Mesendoderm (in vitro differentiated cells): ENCODE measurements at regions not wholly inside any gene's neighbourhood (a gene's known extent, or its start where the extent isn't known, plus 50 kb on each side); places are given as distances from the start of the nearest gene placed in this dataset.

Experiments
- DNase-seq: peaks from one replicate; pipeline ENCODE4 v3.0.0; 2013
- H2AK5ac ChIP-seq: 2 replicates; pipeline ENCODE4 v1.6.1; 2013; ENCODE audit warnings: low read length, inconsistent platforms
- H2BK120ac ChIP-seq: 2 replicates; pipeline ENCODE4 v1.6.1; 2013; ENCODE audit warnings: low read depth, mild to moderate bottlenecking, low read length, moderate library complexity, mixed read lengths
- H2BK15ac ChIP-seq: replicated peaks from 2 replicates; pipeline ENCODE4 v1.6.1; 2013; ENCODE audit warnings: low read depth, mild to moderate bottlenecking, moderate library complexity
- H2BK5ac ChIP-seq: 2 replicates; pipeline ENCODE4 v1.6.1; 2013; ENCODE audit warnings: low read length, inconsistent platforms
- H3K18ac ChIP-seq: 2 replicates; pipeline ENCODE4 v1.6.1; 2013; ENCODE audit warnings: mild to moderate bottlenecking, low read length, mixed read lengths
- H3K23ac ChIP-seq: one replicate; pipeline ENCODE4 v1.6.1; 2013; ENCODE audit warnings: low read length
- H3K27ac ChIP-seq: 2 replicates; pipeline ENCODE4 v1.5.1; 2013; ENCODE audit warnings: low read depth, mild to moderate bottlenecking, inconsistent platforms, low read length, moderate library complexity
- H3K27me3 ChIP-seq: 2 replicates; pipeline ENCODE4 v1.6.1; 2013; ENCODE audit warnings: low read length, control low read depth, mild to moderate bottlenecking, inconsistent platforms; ENCODE audit not compliant: insufficient read depth, poor library complexity
- H3K36me3 ChIP-seq: 2 replicates; pipeline ENCODE4 v1.6.1; 2013; ENCODE audit warnings: low read length, inconsistent platforms; ENCODE audit not compliant: control insufficient read depth, insufficient read depth
- H3K4ac ChIP-seq: one replicate; pipeline ENCODE4 v1.6.1; 2013; ENCODE audit warnings: low read depth, mild to moderate bottlenecking, low read length, moderate library complexity
- H3K4me1 ChIP-seq: 2 replicates; pipeline ENCODE4 v1.6.1; 2013; ENCODE audit warnings: low read depth, low read length, inconsistent platforms; ENCODE audit not compliant: control insufficient read depth
- H3K4me2 ChIP-seq: 2 replicates; pipeline ENCODE4 v1.6.1; 2013; ENCODE audit warnings: low read length
- H3K4me3 ChIP-seq: 2 replicates; pipeline ENCODE4 v1.5.1; 2013; ENCODE audit warnings: mild to moderate bottlenecking, low read length
- H3K56ac ChIP-seq: one replicate; pipeline ENCODE4 v1.6.1; 2013; ENCODE audit warnings: low read length
- H3K79me1 ChIP-seq: 2 replicates; pipeline ENCODE4 v1.6.1; 2013; ENCODE audit warnings: low read length, inconsistent platforms
- H3K79me2 ChIP-seq: 2 replicates; pipeline ENCODE4 v1.6.1; 2013; ENCODE audit warnings: mild to moderate bottlenecking, low read length; ENCODE audit not compliant: control insufficient read depth, insufficient read depth
- H3K9ac ChIP-seq: 2 replicates; pipeline ENCODE4 v1.6.1; 2013; ENCODE audit warnings: low read length, inconsistent platforms
- H4K5ac ChIP-seq: one replicate; pipeline ENCODE4 v1.6.1; 2013; ENCODE audit warnings: low read length
- H4K8ac ChIP-seq: one replicate; pipeline ENCODE4 v1.6.1; 2013; ENCODE audit warnings: low read depth, mild to moderate bottlenecking, control low read depth, low read length, moderate library complexity
- WGBS: extraction: QIAGEN DNeasy Blood & Tissue Kit; methylation state at CpG from one replicate; pipeline ENCODE4 v1.1.7; 2013; ENCODE audit warnings: low lambda C conversion rate, missing lambda C conversion rate; ENCODE audit not compliant: insufficient coverage; ENCODE audit errors: extremely low coverage; 5-methylcytosine and 5-hydroxymethylcytosine counted together

- H3K79me2 ChIP-seq, result no peaks in the 10 kb centered on the region
Observed at GRCh38 chr13:83950293-83950692, 68.0 kb upstream of the SLITRK1 start.

GRCh38 chr13:83943530-83944279, 61.4 kb upstream of the SLITRK1 start:
- Histone ChIP-seq H2BK15ac (no peak overlapping the region), H4K8ac (no peak overlapping the region), H3K36me3 (no peaks in the 10 kb centered on the region), H3K79me2 (no peaks in the 10 kb centered on the region), H2AK5ac (no peak overlapping the region), H3K4me3 (no peak overlapping the region), H3K27ac (no peak overlapping the region), H3K9ac (no peak overlapping the region), H3K4me2 (no peak overlapping the region), H3K4ac (no peak overlapping the region), H2BK120ac (no peak overlapping the region), H3K79me1 (no peaks in the 10 kb centered on the region), H3K23ac (no peak overlapping the region), H3K27me3 (no peaks in the 10 kb centered on the region), H3K4me1 (no peaks in the 10 kb centered on the region), H2BK5ac (no peak overlapping the region), H3K18ac (no peak overlapping the region), H4K5ac (no peak overlapping the region), H3K56ac (no peak overlapping the region)
- no CpG with 5 or more reads among the region's 6 CpGs for WGBS
- DNase-seq, result peak; percentile 22

More at GRCh38 chr13:83950293-83950692, 68.0 kb upstream of the SLITRK1 start:
- no peak for DNase-seq
- no peaks in the 10 kb centered on the region for H3K79me1 ChIP-seq
- H2BK120ac ChIP-seq, result no peak overlapping the region
- no peak overlapping the region for H2AK5ac ChIP-seq
- H3K4ac ChIP-seq, result no peak overlapping the region
- H3K9ac ChIP-seq, result no peak overlapping the region
- no peak overlapping the region for H3K56ac ChIP-seq
- no peak overlapping the region for H3K27ac ChIP-seq
- no peak overlapping the region for H3K4me2 ChIP-seq
- no peak overlapping the region for H3K18ac ChIP-seq
- no peak overlapping the region for H3K23ac ChIP-seq
- no peak overlapping the region for H4K5ac ChIP-seq
- no peak overlapping the region for H3K4me3 ChIP-seq
- no peak overlapping the region for H4K8ac ChIP-seq
- H2BK15ac ChIP-seq, result no peak overlapping the region
- no peaks in the 10 kb centered on the region for H3K4me1 ChIP-seq
- no peaks in the 10 kb centered on the region for H3K27me3 ChIP-seq
- no peak overlapping the region for H2BK5ac ChIP-seq
- no peaks in the 10 kb centered on the region for H3K36me3 ChIP-seq
- WGBS, result no CpG with 5 or more reads among the region's 1 CpG

- Histone ChIP-seq H4K5ac (no peak overlapping the region), H3K4ac (peak overlapping the region; percentile 24), H3K23ac (no peak overlapping the region), H2BK120ac (peak overlapping the region; percentile 82), H2AK5ac (no peak overlapping the region), H3K79me2 (no peaks in the 10 kb centered on the region), H3K36me3 (no peaks in the 10 kb centered on the region), H3K4me2 (no peak overlapping the region), H2BK15ac (no peak overlapping the region), H3K4me1 (no peaks in the 10 kb centered on the region), H3K56ac (no peak overlapping the region), H3K27ac (no peak overlapping the region), H3K9ac (no peak overlapping the region), H3K18ac (peak overlapping the region; percentile 80), H3K27me3 (no peaks in the 10 kb centered on the region), H4K8ac (no peak overlapping the region), H3K79me1 (no peaks in the 10 kb centered on the region), H3K4me3 (no peak overlapping the region), H2BK5ac (no peak overlapping the region)
- WGBS, result no CpG with 5 or more reads among the region's 4 CpGs
- peak; percentile 46 for DNase-seq
Observed at GRCh38 chr13:83941701-83942335, 59.5 kb upstream of the SLITRK1 start.

DNA sequence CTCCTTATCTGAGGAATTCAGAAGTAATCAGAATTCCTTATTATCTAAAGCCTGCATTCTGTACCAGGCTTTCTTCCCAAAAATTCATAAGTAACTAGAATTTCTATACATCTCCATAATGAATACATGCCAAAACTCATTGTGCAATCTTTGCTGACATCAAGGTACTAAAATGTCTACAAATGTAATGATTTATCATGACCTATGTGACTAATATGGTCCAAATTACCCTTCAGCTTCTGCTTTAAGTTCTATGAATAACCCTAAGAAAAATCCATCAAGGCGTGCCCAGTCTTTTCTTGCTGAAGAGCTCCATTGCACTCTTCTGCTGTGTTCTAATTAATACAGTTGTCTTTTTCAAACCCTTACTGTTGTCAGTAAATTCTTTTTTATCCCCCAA, 58.5 kb upstream of the SLITRK1 start:
- H3K79me2 ChIP-seq, result no peaks in the 10 kb centered on the region

DNA sequence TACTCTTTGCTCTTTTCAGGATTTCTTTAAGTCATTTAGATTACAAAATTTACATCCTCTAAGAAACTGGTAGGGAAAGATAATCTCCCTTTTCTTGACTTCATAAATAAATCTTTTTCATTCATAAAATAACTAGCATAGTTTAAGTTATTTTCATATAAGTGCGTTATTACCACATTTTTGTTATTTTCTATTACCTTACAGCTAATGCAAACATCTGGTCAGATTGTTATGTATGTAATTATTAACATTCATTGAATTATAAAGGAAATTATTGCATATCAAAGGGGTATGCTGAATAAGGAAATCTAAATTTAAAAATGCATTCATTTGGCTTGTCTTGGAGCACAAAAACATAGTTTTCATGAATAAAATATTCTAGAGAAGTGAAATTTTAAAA, 55.3 kb upstream of the SLITRK1 start:
- no peaks in the 10 kb centered on the region for H3K36me3 ChIP-seq
- no peak overlapping the region for H3K9ac ChIP-seq
- H3K4me3 ChIP-seq, result no peak overlapping the region
- WGBS, result 100% methylated on average over 1 of the region's 1 CpG
- DNase-seq, result no peak
- H3K56ac ChIP-seq, result no peak overlapping the region
- no peaks in the 10 kb centered on the region for H3K4me1 ChIP-seq
- H3K23ac ChIP-seq, result no peak overlapping the region
- H3K4ac ChIP-seq, result no peak overlapping the region
- H4K5ac ChIP-seq, result no peak overlapping the region
- H3K4me2 ChIP-seq, result no peak overlapping the region
- no peaks in the 10 kb centered on the region for H3K79me1 ChIP-seq
- no peaks in the 10 kb centered on the region for H3K79me2 ChIP-seq
- no peak overlapping the region for H2BK120ac ChIP-seq
- no peak overlapping the region for H2BK15ac ChIP-seq
- H2AK5ac ChIP-seq, result no peak overlapping the region
- no peak overlapping the region for H3K27ac ChIP-seq
- no peak overlapping the region for H3K18ac ChIP-seq
- H3K27me3 ChIP-seq, result no peaks in the 10 kb centered on the region
- no peak overlapping the region for H4K8ac ChIP-seq
- H2BK5ac ChIP-seq, result no peak overlapping the region

More for the DNA sequence above, 58.5 kb upstream of the SLITRK1 start:
- Histone ChIP-seq H3K4me3 (no peak overlapping the region), H4K8ac (no peak overlapping the region), H4K5ac (no peak overlapping the region), H3K27me3 (no peaks in the 10 kb centered on the region), H3K18ac (peak overlapping the region; percentile 51), H3K56ac (no peak overlapping the region), H3K79me1 (no peaks in the 10 kb centered on the region), H2BK120ac (no peak overlapping the region), H2BK15ac (no peak overlapping the region), H3K9ac (no peak overlapping the region), H3K23ac (no peak overlapping the region), H3K36me3 (no peaks in the 10 kb centered on the region), H3K4me2 (no peak overlapping the region), H2AK5ac (no peak overlapping the region), H3K27ac (no peak overlapping the region), H2BK5ac (no peak overlapping the region), H3K4ac (no peak overlapping the region), H3K4me1 (no peaks in the 10 kb centered on the region)
- no CpG with 5 or more reads among the region's 1 CpG for WGBS
- no peak for DNase-seq
